ENCODE measurements at regions not wholly inside any gene's neighbourhood (a gene's known extent, or its start where the extent isn't known, plus 50 kb on each side); places are given as distances from the start of the nearest gene placed in this dataset.

DNA sequence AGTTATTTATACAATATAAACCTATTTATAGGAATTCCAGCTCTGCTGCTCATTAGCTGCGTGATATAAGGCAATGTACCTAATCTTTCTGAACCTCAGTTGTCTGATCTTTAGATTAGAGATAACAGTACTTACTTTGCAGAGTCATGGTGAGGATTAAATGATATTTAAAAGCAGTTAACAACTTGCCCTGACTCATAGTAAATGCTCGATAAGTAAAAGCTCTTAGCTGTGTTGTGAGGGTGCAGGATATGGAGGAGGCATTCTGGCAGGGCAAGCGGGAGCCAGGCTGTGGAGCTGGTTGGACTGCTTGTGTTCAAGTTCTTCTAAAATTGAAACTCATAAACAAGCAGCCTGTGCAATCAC, 140.0 kb upstream of the PRICKLE1 start:
- Histone ChIP-seq H2BK120ac (ENCODE audit: low read depth, low read length, poor library complexity, severe bottlenecking) (no peak overlapping the region), H3K23me2 (ENCODE audit: insufficient read length, low read depth, low read length, poor library complexity, severe bottlenecking) (no peaks in the 10 kb centered on the region), H3K56ac (ENCODE audit: insufficient read length, low read depth, low read length) (no peak overlapping the region), H3T11ph (ENCODE audit: low read length) (no peak overlapping the region), H3K79me2 (ENCODE audit: insufficient read depth, low read length) (no peaks in the 10 kb centered on the region), H3K27me3 (ENCODE audit: insufficient read depth, low read length) (no peaks in the 10 kb centered on the region), H2AK5ac (ENCODE audit: insufficient read length, low read length) (no peak overlapping the region), H2BK12ac (ENCODE audit: insufficient read length, low read depth, low read length) (no peak overlapping the region), H2BK5ac (ENCODE audit: insufficient read length, low read length) (no peak overlapping the region), H4K5ac (ENCODE audit: insufficient read length, low read depth, low read length) (no peak overlapping the region), H4K8ac (replicated peaks; ENCODE audit: insufficient read length, low read depth, low read length) (no peak overlapping the region), H3K4ac (ENCODE audit: low read depth, low read length) (no peak overlapping the region), H3K79me1 (ENCODE audit: insufficient read depth, low read depth, low read length, poor library complexity, severe bottlenecking) (no peaks in the 10 kb centered on the region), H2BK20ac (ENCODE audit: low read depth, low read length, poor library complexity, severe bottlenecking) (no peak overlapping the region), H3K4me1 (ENCODE audit: insufficient read depth, low read length) (no peaks in the 10 kb centered on the region), H3K23ac (ENCODE audit: insufficient read length, low read depth, low read length) (no peak overlapping the region), H2AFZ (ENCODE audit: low read length) (no peak overlapping the region), H3K27ac (ENCODE audit: insufficient read length, low read depth, low read length) (no peak overlapping the region), H4K91ac (ENCODE audit: insufficient read length, low read depth, low read length) (no peak overlapping the region), H3K14ac (ENCODE audit: insufficient read depth, low read length) (no peak overlapping the region), H2BK15ac (ENCODE audit: low read depth, low read length) (no peak overlapping the region), H3K4me2 (ENCODE audit: insufficient read depth, insufficient read length, low read length) (no peak overlapping the region), H3K9me3 (ENCODE audit: control insufficient read depth, low read depth, low read length) (peaks cover 17% of the 10 kb centered on the region), H4K20me1 (ENCODE audit: control insufficient read depth, insufficient read depth, insufficient read length) (no peaks in the 10 kb centered on the region), H3K9ac (ENCODE audit: extremely low read depth, insufficient read length, low read length) (no peak overlapping the region), H3K18ac (ENCODE audit: insufficient read length, low read depth, low read length) (no peak overlapping the region)
- peaks cover 0 to 6% (median under 1%) of the 10 kb centered on the region in 3 experiments; a peak in 6 of 7 replicates for H3K36me3 Mint-ChIP-seq (ENCODE audit: insufficient read depth in 1 of 3, low read depth in 3 of 3)
- no CpG with 5 or more reads among the region's 3 CpGs for WGBS (ENCODE audit: extremely low coverage, insufficient read length, low lambda C conversion rate)
- H3K9me3 Mint-ChIP-seq, result peaks cover 0 to 6% of the 10 kb centered on the region in 2 experiments; a peak in 4 of 5 replicates
- H3K4me1 Mint-ChIP-seq, result no peaks in the 10 kb centered on the region
- no peak overlapping the region for H3K27ac Mint-ChIP-seq
- no peak overlapping the region for H3K4me3 Mint-ChIP-seq
- TF ChIP-seq, protein P1, sequence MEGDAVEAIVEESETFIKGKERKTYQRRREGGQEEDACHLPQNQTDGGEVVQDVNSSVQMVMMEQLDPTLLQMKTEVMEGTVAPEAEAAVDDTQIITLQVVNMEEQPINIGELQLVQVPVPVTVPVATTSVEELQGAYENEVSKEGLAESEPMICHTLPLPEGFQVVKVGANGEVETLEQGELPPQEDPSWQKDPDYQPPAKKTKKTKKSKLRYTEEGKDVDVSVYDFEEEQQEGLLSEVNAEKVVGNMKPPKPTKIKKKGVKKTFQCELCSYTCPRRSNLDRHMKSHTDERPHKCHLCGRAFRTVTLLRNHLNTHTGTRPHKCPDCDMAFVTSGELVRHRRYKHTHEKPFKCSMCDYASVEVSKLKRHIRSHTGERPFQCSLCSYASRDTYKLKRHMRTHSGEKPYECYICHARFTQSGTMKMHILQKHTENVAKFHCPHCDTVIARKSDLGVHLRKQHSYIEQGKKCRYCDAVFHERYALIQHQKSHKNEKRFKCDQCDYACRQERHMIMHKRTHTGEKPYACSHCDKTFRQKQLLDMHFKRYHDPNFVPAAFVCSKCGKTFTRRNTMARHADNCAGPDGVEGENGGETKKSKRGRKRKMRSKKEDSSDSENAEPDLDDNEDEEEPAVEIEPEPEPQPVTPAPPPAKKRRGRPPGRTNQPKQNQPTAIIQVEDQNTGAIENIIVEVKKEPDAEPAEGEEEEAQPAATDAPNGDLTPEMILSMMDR (conservative IDR thresholded peaks at IDR 0.05), result no peak
- no peak for DNase-seq
- peaks cover under 1% of the 10 kb centered on the region for H3K27me3 Mint-ChIP-seq (ENCODE audit: low read depth)
